Activated T-helper 2 cell treated with anti-CD3 and anti-CD28 coated beads, Interferon-gamma antibody, Interleukin-2, Interleukin-4, amounts not matched to agents 10 μg/mL and 5 μg/mL and 100 μg/mL, durations not matched to agents 14 hours and 24 hours and 36 hours (primary cell): ENCODE measurements at regions not wholly inside any gene's neighbourhood (a gene's known extent, or its start where the extent isn't known, plus 50 kb on each side); places are given as distances from the start of the nearest gene placed in this dataset.

Experiments
- DNase-seq: peaks from one replicate; pipeline ENCODE4 v3.0.0; 2021; ENCODE audit warnings: low spot score
- H3K27ac Mint-ChIP-seq: one replicate; pipeline ENCODE4 v1.8.0; 2021; ENCODE audit warnings: mixed read lengths
- H3K27me3 Mint-ChIP-seq: one replicate; pipeline ENCODE4 v1.8.0; 2021; ENCODE audit warnings: low read depth, mixed read lengths
- H3K36me3 Mint-ChIP-seq: one replicate; pipeline ENCODE4 v1.8.0; 2021; ENCODE audit warnings: low read depth, mixed read lengths
- H3K4me1 Mint-ChIP-seq: one replicate; pipeline ENCODE4 v1.8.0; 2021; ENCODE audit warnings: low read depth, mixed read lengths
- H3K4me3 Mint-ChIP-seq: one replicate; pipeline ENCODE4 v1.8.0; 2021; ENCODE audit warnings: low read depth, mild to moderate bottlenecking, moderate library complexity, mixed read lengths
- H3K9me3 Mint-ChIP-seq: one replicate; pipeline ENCODE4 v1.8.0; 2021; ENCODE audit warnings: mixed read lengths
- intact Hi-C: fragments of 100-400 bp; cut with micrococcal nuclease; formaldehyde crosslinking; loops from one replicate; pipeline ENCODE4 v1.15.1; 2023

GRCh38 chr13:40148742-40149141, 493.3 kb downstream of the COG6 start:
- H3K4me1 Mint-ChIP-seq = peaks cover 57% of the 10 kb centered on the region
- no peaks in the 10 kb centered on the region for H3K9me3 Mint-ChIP-seq
- no peak for DNase-seq
- H3K27me3 Mint-ChIP-seq = no peaks in the 10 kb centered on the region
- intact Hi-C loops = loop anchor here (2.0 to 5.0 kb wide), 4 partner anchors 22 to 121 kb away; no protein-coding TSS in a partner anchor
- H3K4me3 Mint-ChIP-seq = no peak overlapping the region
- H3K36me3 Mint-ChIP-seq = no peaks in the 10 kb centered on the region
- H3K27ac Mint-ChIP-seq = no peak overlapping the region

- Mint-ChIP-seq H3K9me3 (no peaks in the 10 kb centered on the region), H3K27ac (peak overlapping the region; percentile 40), H3K4me3 (no peak overlapping the region), H3K36me3 (no peaks in the 10 kb centered on the region), H3K4me1 (peaks cover 55% of the 10 kb centered on the region), H3K27me3 (no peaks in the 10 kb centered on the region)
- intact Hi-C loops = loop anchor here (2.0 to 5.0 kb wide), 4 partner anchors 21 to 122 kb away; no protein-coding TSS in a partner anchor
- no peak for DNase-seq
These were observed 494.3 kb downstream of the COG6 start for GRCh38 chr13:40149611-40150274.

GRCh38 chr13:40151673-40152072, 496.2 kb downstream of the COG6 start:
- DNase-seq = no peak
- Mint-ChIP-seq H3K36me3 (no peaks in the 10 kb centered on the region), H3K27ac (no peak overlapping the region), H3K4me3 (no peak overlapping the region), H3K4me1 (peaks cover 42% of the 10 kb centered on the region), H3K9me3 (no peaks in the 10 kb centered on the region), H3K27me3 (no peaks in the 10 kb centered on the region)
- intact Hi-C loops = no loop called here

DNA sequence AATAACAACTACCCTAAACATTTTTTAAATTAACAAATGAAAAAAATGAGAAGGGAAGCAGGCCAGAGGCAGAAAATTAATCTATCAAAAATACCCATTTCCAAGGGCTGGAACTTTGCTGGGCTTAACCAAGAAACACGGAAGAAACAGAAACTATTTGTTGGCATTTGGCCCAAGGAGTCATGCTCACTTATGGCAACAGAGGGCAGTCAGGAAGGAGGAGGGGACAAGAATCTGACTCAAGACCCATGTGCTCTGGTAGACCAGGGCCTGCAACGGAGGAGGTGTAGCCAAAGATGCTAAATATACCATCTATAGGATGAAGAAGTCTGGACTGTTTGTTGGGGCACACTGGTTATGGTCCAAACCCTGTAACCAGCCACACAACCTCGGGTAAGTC, 496.7 kb downstream of the COG6 start:
- Mint-ChIP-seq H3K27ac (no peak overlapping the region), H3K9me3 (no peaks in the 10 kb centered on the region)

GRCh38 chr13:40152922-40153321, 497.5 kb downstream of the COG6 start:
- Mint-ChIP-seq H3K36me3 (no peaks in the 10 kb centered on the region), H3K4me1 (peaks cover 32% of the 10 kb centered on the region), H3K27me3 (no peaks in the 10 kb centered on the region)

More for the DNA sequence above, 496.7 kb downstream of the COG6 start:
- Mint-ChIP-seq H3K4me1 (peaks cover 37% of the 10 kb centered on the region), H3K27me3 (no peaks in the 10 kb centered on the region), H3K4me3 (no peak overlapping the region), H3K36me3 (no peaks in the 10 kb centered on the region)
- intact Hi-C loops = no loop called here
- no peak for DNase-seq

DNA sequence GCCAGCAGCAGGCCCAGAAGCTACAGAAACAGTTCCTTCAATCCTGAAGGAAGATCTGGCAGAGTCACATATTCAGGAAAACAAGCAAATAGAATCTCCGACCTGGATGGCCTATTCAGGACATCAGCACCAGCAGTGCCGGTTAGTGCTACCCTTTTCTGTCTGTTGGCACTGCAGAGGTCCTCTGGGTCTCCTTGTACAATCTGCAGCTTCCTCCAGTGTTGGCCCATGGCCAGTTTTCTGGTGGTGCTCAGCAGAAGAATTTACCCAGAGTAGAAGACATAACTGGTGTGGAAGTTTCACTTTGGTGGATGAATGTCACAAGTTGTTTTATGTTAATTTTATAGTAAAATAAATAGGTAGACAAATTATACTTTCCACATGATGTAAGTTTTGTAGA, 498.1 kb downstream of the COG6 start:
- no peaks in the 10 kb centered on the region for H3K27me3 Mint-ChIP-seq
- no peak overlapping the region for H3K27ac Mint-ChIP-seq
- no peak overlapping the region for H3K4me3 Mint-ChIP-seq
- no peak for DNase-seq
- intact Hi-C loops = no loop called here
- no peaks in the 10 kb centered on the region for H3K36me3 Mint-ChIP-seq
- peaks cover 26% of the 10 kb centered on the region for H3K4me1 Mint-ChIP-seq
- H3K9me3 Mint-ChIP-seq = no peaks in the 10 kb centered on the region

More at GRCh38 chr13:40152922-40153321, 497.5 kb downstream of the COG6 start:
- no peak for DNase-seq
- no peak overlapping the region for H3K4me3 Mint-ChIP-seq
- no peaks in the 10 kb centered on the region for H3K9me3 Mint-ChIP-seq
- no peak overlapping the region for H3K27ac Mint-ChIP-seq
- intact Hi-C loops = no loop called here

DNA sequence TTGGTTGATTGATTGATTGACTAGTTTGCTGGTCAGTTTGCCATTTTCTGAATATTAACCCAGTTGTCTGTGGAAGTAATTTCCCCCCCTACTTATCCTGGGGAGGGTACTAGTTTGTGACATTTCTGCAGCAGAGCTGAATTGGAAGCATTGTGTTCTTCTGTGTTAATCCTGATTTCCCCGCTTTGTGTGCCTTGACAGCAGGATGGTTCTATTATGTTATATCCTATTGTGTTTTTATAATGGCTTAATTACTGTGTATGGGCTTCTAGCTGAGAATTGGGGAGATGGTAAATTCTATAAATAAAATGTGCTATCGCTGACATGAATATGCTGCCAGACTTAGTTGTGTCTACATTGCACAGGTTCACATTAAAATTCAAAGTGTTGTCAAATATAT, 499.7 kb downstream of the COG6 start:
- Mint-ChIP-seq H3K4me3 (no peak overlapping the region), H3K27ac (no peak overlapping the region), H3K27me3 (no peaks in the 10 kb centered on the region), H3K36me3 (no peaks in the 10 kb centered on the region), H3K9me3 (no peaks in the 10 kb centered on the region), H3K4me1 (peaks cover 15% of the 10 kb centered on the region)
- intact Hi-C loops = no loop called here
- DNase-seq = no peak

- Mint-ChIP-seq H3K4me1 (peaks cover 7% of the 10 kb centered on the region), H3K9me3 (no peaks in the 10 kb centered on the region), H3K27me3 (no peaks in the 10 kb centered on the region), H3K4me3 (no peak overlapping the region), H3K36me3 (no peaks in the 10 kb centered on the region), H3K27ac (no peak overlapping the region)
- no peak for DNase-seq
- intact Hi-C loops = no loop called here
These were observed 502.8 kb downstream of the COG6 start for GRCh38 chr13:40158218-40158617.

DNA sequence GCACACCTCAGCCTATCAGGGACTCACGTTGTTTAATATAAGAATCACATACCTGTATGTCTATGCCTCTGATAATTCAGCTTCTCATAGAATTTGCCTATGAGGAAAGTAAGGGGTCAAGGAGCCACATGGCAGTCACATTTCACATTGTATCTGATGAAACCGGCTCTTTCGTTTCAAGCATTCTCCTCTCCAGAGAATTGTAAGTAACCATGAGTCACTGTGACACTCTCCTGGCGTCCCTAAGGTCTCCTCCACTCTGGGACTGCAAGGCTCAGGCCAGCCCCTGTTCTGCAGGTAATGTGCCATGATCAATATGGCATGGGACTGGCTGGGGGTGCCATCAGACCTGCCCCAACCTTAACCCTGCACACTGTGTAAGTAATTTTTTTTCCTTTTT, 503.3 kb downstream of the COG6 start:
- no peak overlapping the region for H3K4me3 Mint-ChIP-seq
- intact Hi-C loops = no loop called here
- no peaks in the 10 kb centered on the region for H3K27me3 Mint-ChIP-seq
- H3K27ac Mint-ChIP-seq = no peak overlapping the region
- H3K4me1 Mint-ChIP-seq = peaks cover 5% of the 10 kb centered on the region
- DNase-seq = no peak
- no peaks in the 10 kb centered on the region for H3K9me3 Mint-ChIP-seq
- H3K36me3 Mint-ChIP-seq = no peaks in the 10 kb centered on the region

DNA sequence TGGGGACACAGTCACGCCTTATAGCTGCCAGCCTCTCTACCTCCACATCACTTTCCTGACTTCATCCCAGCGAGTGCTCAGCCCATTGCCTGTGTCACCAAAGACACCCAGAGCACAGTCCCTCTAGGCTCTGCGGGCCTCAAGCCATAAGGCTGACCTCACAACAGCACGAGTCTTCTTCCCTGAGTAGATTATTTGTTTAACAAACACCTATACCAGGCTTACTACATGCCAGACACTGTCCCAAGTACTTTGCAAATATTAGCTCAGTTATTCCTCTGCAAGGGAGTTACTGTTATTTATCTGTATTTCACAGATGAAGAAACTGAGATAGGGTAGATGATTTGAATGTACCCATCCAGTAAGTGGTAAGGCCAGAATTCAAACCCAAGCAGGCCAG, 504.3 kb downstream of the COG6 start:
- intact Hi-C loops = no loop called here
- Mint-ChIP-seq H3K9me3 (no peaks in the 10 kb centered on the region), H3K27ac (no peak overlapping the region), H3K4me1 (peaks cover 5% of the 10 kb centered on the region), H3K4me3 (no peak overlapping the region), H3K36me3 (no peaks in the 10 kb centered on the region), H3K27me3 (no peaks in the 10 kb centered on the region)
- no peak for DNase-seq

GRCh38 chr13:40160618-40161350, 505.3 kb downstream of the COG6 start:
- no peak for DNase-seq
- Mint-ChIP-seq H3K4me1 (peaks cover 5% of the 10 kb centered on the region), H3K9me3 (no peaks in the 10 kb centered on the region), H3K27me3 (no peaks in the 10 kb centered on the region), H3K36me3 (no peaks in the 10 kb centered on the region), H3K27ac (no peak overlapping the region), H3K4me3 (no peak overlapping the region)
- intact Hi-C loops = no loop called here

GRCh38 chr13:40161351-40161810, 505.1 kb downstream of the FOXO1 start:
- DNase-seq = no peak
- no peak overlapping the region for H3K27ac Mint-ChIP-seq
- intact Hi-C loops = no loop called here
- no peak overlapping the region for H3K4me3 Mint-ChIP-seq
- no peaks in the 10 kb centered on the region for H3K36me3 Mint-ChIP-seq
- H3K27me3 Mint-ChIP-seq = no peaks in the 10 kb centered on the region
- no peaks in the 10 kb centered on the region for H3K9me3 Mint-ChIP-seq
- peaks cover 5% of the 10 kb centered on the region for H3K4me1 Mint-ChIP-seq

GRCh38 chr13:40161931-40162330, 504.5 kb downstream of the FOXO1 start:
- no peaks in the 10 kb centered on the region for H3K27me3 Mint-ChIP-seq
- DNase-seq = no peak
- no peak overlapping the region for H3K27ac Mint-ChIP-seq
- peaks cover 5% of the 10 kb centered on the region for H3K4me1 Mint-ChIP-seq
- no peaks in the 10 kb centered on the region for H3K36me3 Mint-ChIP-seq
- intact Hi-C loops = no loop called here
- no peaks in the 10 kb centered on the region for H3K9me3 Mint-ChIP-seq
- no peak overlapping the region for H3K4me3 Mint-ChIP-seq
